ENCODE measurements at regions not wholly inside any gene's neighbourhood (a gene's known extent, or its start where the extent isn't known, plus 50 kb on each side); places are given as distances from the start of the nearest gene placed in this dataset.

- RAD21 ChIA-PET (ENCODE audit: unreplicated experiment): no interaction called here
- no peak for FAIRE-seq
- WGBS (ENCODE audit: insufficient coverage, insufficient replicate concordance, low lambda C conversion rate, missing lambda C conversion rate): 47% methylated on average over 17 of the region's 17 CpGs
Observed at GRCh38 chr5:174315871-174316270, 270.4 kb downstream of the NSG2 start.

More at GRCh38 chr5:174315871-174316270, 270.4 kb downstream of the NSG2 start:
- Histone ChIP-seq H3K27ac (ENCODE audit: control insufficient read depth, insufficient read depth) (no peak overlapping the region), H3K9me3 (replicated peaks; ENCODE audit: control insufficient read depth, insufficient read depth, low read length) (no peaks in the 10 kb centered on the region), H2AFZ (ENCODE audit: control insufficient read depth, low read depth, low read length) (no peak overlapping the region), H3K27me3 (replicated peaks in 1 of 2; ENCODE audit: control insufficient read depth in 2 of 2, insufficient read depth in 2 of 2, low read length in 1 of 2) (peaks cover 0 to 2% of the 10 kb centered on the region in 2 experiments; a peak in 2 of 4 replicates), H4K20me1 (ENCODE audit: control insufficient read depth, insufficient read depth) (no peaks in the 10 kb centered on the region), H3K4me2 (ENCODE audit: control insufficient read depth, insufficient read depth) (no peak overlapping the region), H3K4me3 (no peak overlapping the region), H3K36me3 (ENCODE audit: control insufficient read depth in 2 of 2, insufficient read depth in 2 of 2, low read length in 1 of 2) (no peaks in the 10 kb centered on the region), H3K79me2 (ENCODE audit: control insufficient read depth, insufficient read depth, low read length) (no peaks in the 10 kb centered on the region), H3K4me1 (ENCODE audit: control insufficient read depth, insufficient read depth, low read length) (no peaks in the 10 kb centered on the region), H3K9ac (ENCODE audit: control insufficient read depth, insufficient read depth, low read length) (no peak overlapping the region)
- ChIA-PET CTCF (interaction anchor here (0.7 kb wide), 1 partner anchor 270 kb away, joined by 3 read pairs; the partner anchor contains the start of gene NSG2), POLR2A (no interaction called here), SMC1A (ENCODE audit: uncharacterized antibody, unreplicated experiment) (no interaction called here)
- no peak for ATAC-seq
- intact Hi-C loops (cut with micrococcal nuclease; ENCODE audit: unreplicated experiment) (no loop called here), in situ Hi-C loops (cut with MboI) (loop anchor here (5.0 kb wide), 2 partner anchors 269 to 699 kb away; partner anchors contain the start of genes BOD1 and NSG2)
- BruUV-seq (replicated peaks): no TSS peak
- TF ChIP-seq RB1 (IDR thresholded peaks at IDR 0.05; ENCODE audit: borderline replicate concordance) (no peak), TBL1XR1 (IDR thresholded peaks at IDR 0.05; ENCODE audit: low read depth, low read length) (no peak), E2F4 (IDR thresholded peaks at IDR 0.05; ENCODE audit: low read depth, low read length) (no peak), BMI1 (IDR thresholded peaks at IDR 0.05; ENCODE audit: borderline replicate concordance) (no peak), MYB (IDR thresholded peaks at IDR 0.05; ENCODE audit: borderline replicate concordance, low read depth, low read length) (no peak), ZBTB40 (IDR thresholded peaks at IDR 0.05; ENCODE audit: borderline replicate concordance) (no peak), IRF3 (IDR thresholded peaks at IDR 0.05) (no peak), EZH2 (IDR thresholded peaks at IDR 0.05; ENCODE audit: borderline replicate concordance, control insufficient read depth, low read depth, low read length) (no peak), HDGF (IDR thresholded peaks at IDR 0.05) (no peak), NKRF (conservative IDR thresholded peaks at IDR 0.05) (no peak), ZNF622 (IDR thresholded peaks at IDR 0.05) (no peak), NFYB (IDR thresholded peaks at IDR 0.05; ENCODE audit: insufficient read depth, low read depth, low read length) (no peak)
- no peak for DNase-seq (ENCODE audit: low read depth, low spot score)

Measured in GM12878 (cell line).